HL-60/S4 (cell line): ENCODE measurements at regions not wholly inside any gene's neighbourhood (a gene's known extent, or its start where the extent isn't known, plus 50 kb on each side); places are given as distances from the start of the nearest gene placed in this dataset.

Source experiments
- in situ Hi-C: fragments of 300-500 bp; cut with MboI; formaldehyde crosslinking; loops from 2 replicates; pipeline ENCODE4 v1.14.3; 2022; ENCODE audit warnings: low sequenced_read_pairs

- in situ Hi-C loops: no loop called here
Observed at GRCh38 chr16:86924537-86924936, 346.2 kb downstream of the FOXL1 start.

- in situ Hi-C loops: no loop called here
Observed at GRCh38 chr16:86925067-86925791, 346.9 kb downstream of the FOXL1 start.

- in situ Hi-C loops: no loop called here
Observed at GRCh38 chr16:86926181-86927094, 348.1 kb downstream of the FOXL1 start.

- in situ Hi-C loops: no loop called here
Observed at GRCh38 chr16:86927699-86928098, 349.4 kb downstream of the FOXL1 start.

- in situ Hi-C loops: no loop called here
Observed at GRCh38 chr16:86928523-86929011, 350.2 kb downstream of the FOXL1 start.

GRCh38 chr16:86929057-86929871 lies 350.9 kb downstream of the FOXL1 start:
- in situ Hi-C loops: no loop called here

- in situ Hi-C loops: no loop called here
Observed at GRCh38 chr16:86930001-86930400, 351.7 kb downstream of the FOXL1 start.

- in situ Hi-C loops: no loop called here
Observed at GRCh38 chr16:86930663-86931373, 352.5 kb downstream of the FOXL1 start.

GRCh38 chr16:86931410-86931941 lies 353.1 kb downstream of the FOXL1 start:
- in situ Hi-C loops: no loop called here

GRCh38 chr16:86932130-86932982 lies 354.0 kb downstream of the FOXL1 start:
- in situ Hi-C loops: no loop called here

GRCh38 chr16:86934581-86935375 lies 356.4 kb downstream of the FOXL1 start:
- in situ Hi-C loops: no loop called here

- in situ Hi-C loops: no loop called here
Observed at GRCh38 chr16:86939609-86940008, 361.3 kb downstream of the FOXL1 start.

- in situ Hi-C loops: no loop called here
Observed at GRCh38 chr16:86941731-86942130, 363.4 kb downstream of the FOXL1 start.

- in situ Hi-C loops: no loop called here
Observed at GRCh38 chr16:86942151-86943051, 364.1 kb downstream of the FOXL1 start.

GRCh38 chr16:86945166-86945900 lies 367.0 kb downstream of the FOXL1 start:
- in situ Hi-C loops: no loop called here

- in situ Hi-C loops: no loop called here
Observed at GRCh38 chr16:86946396-86946795, 368.0 kb downstream of the FOXL1 start.

- in situ Hi-C loops: no loop called here
Observed at GRCh38 chr16:86946981-86947380, 368.6 kb downstream of the FOXL1 start.
